PFSK-1 (cell line): ENCODE measurements at regions not wholly inside any gene's neighbourhood (a gene's known extent, or its start where the extent isn't known, plus 50 kb on each side); places are given as distances from the start of the nearest gene placed in this dataset.

Experiments used
- POLR2AphosphoS5 ChIP-seq: IDR thresholded peaks from 2 replicates; pipeline ENCODE4 v1.6.1; 2012; ENCODE audit warnings: low read depth, mild to moderate bottlenecking, control low read depth, low read length, moderate library complexity
- REST ChIP-seq, 2 experiments: IDR thresholded peaks; 2 replicates each; pipeline versions ENCODE4 v1.6.1 to v1.8.0; 2011 to 2012; ENCODE audit warnings: low read depth in 2 of 2, low read length in 2 of 2, control low read depth in 1 of 2, inconsistent platforms in 1 of 2, mild to moderate bottlenecking in 1 of 2, moderate library complexity in 1 of 2; ENCODE audit not compliant: insufficient read depth in 1 of 2
- TAF1 ChIP-seq: IDR thresholded peaks from 2 replicates; pipeline ENCODE4 v1.6.1; 2012; ENCODE audit warnings: low read length, control low read depth, borderline replicate concordance; ENCODE audit not compliant: insufficient read depth

GRCh38 chr7:130993671-130994365 is 259.8 kb upstream of the KLF14 start:
- TF ChIP-seq REST (IDR thresholded peaks at IDR 0.05; ENCODE audit: insufficient read depth in 1 of 2, low read depth in 2 of 2, low read length in 2 of 2) (no peak), POLR2AphosphoS5 (no peak), TAF1 (no peak)
